Nephron (organoid): ENCODE measurements at regions not wholly inside any gene's neighbourhood (a gene's known extent, or its start where the extent isn't known, plus 50 kb on each side); places are given as distances from the start of the nearest gene placed in this dataset.

Experiments used
- H3K27ac Mint-ChIP-seq, 3 experiments: 2 replicates each; pipeline ENCODE4 v1.8.0; 2020; ENCODE audit warnings: mixed read lengths in 3 of 3, mild to moderate bottlenecking in 2 of 3, moderate library complexity in 1 of 3
- H3K27me3 Mint-ChIP-seq: 2 replicates; pipeline ENCODE4 v1.8.0; 2021; ENCODE audit warnings: low read depth, mild to moderate bottlenecking, moderate library complexity, mixed read lengths
- H3K36me3 Mint-ChIP-seq: 2 replicates; pipeline ENCODE4 v1.8.0; 2020; ENCODE audit warnings: low read depth, mixed read lengths
- H3K4me1 Mint-ChIP-seq: 2 replicates; pipeline ENCODE4 v1.8.0; 2020; ENCODE audit warnings: mixed read lengths
- H3K4me3 Mint-ChIP-seq, 3 experiments: 2 replicates each; pipeline ENCODE4 v1.8.0; 2020; ENCODE audit warnings: mild to moderate bottlenecking in 3 of 3, mixed read lengths in 3 of 3, moderate library complexity in 2 of 3
- H3K9me3 Mint-ChIP-seq: 2 replicates; pipeline ENCODE4 v1.8.0; 2020; ENCODE audit warnings: mixed read lengths
- TF ChIP-seq, protein P1 (sequence below), 3 experiments: fragments of 200-600 bp; sonication (generic); IDR thresholded peaks; one replicate each; pipeline ENCODE4 v1.5.0; 2021; ENCODE audit warnings: antibody characterized with exemption in 3 of 3; ENCODE audit not compliant: unreplicated experiment in 3 of 3

DNA sequence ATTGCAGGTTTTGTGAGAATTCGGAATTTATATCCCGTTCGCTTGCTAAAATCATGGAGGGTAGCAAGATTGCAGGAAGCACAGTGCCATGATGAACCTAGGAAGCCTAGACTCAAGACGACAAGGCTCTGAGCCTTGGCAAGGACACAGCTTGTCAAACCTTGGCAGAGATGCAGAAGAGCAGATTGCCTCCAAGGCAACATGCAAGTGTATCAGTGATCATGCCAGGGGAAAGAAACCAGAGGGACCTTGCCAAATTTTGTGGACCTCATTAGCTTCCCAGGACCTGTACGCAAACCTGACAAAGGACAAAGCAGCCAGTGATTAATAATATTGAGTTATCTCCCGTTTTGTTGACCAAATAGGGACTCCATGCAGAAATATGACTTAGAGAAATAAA, 159.7 kb downstream of the GOLIM4 start:
- TF ChIP-seq, protein P1, sequence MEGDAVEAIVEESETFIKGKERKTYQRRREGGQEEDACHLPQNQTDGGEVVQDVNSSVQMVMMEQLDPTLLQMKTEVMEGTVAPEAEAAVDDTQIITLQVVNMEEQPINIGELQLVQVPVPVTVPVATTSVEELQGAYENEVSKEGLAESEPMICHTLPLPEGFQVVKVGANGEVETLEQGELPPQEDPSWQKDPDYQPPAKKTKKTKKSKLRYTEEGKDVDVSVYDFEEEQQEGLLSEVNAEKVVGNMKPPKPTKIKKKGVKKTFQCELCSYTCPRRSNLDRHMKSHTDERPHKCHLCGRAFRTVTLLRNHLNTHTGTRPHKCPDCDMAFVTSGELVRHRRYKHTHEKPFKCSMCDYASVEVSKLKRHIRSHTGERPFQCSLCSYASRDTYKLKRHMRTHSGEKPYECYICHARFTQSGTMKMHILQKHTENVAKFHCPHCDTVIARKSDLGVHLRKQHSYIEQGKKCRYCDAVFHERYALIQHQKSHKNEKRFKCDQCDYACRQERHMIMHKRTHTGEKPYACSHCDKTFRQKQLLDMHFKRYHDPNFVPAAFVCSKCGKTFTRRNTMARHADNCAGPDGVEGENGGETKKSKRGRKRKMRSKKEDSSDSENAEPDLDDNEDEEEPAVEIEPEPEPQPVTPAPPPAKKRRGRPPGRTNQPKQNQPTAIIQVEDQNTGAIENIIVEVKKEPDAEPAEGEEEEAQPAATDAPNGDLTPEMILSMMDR (IDR thresholded peaks at IDR 0.05; ENCODE audit: unreplicated experiment in 3 of 3), result no peak
- H3K27ac Mint-ChIP-seq, result no peak overlapping the region
- H3K4me1 Mint-ChIP-seq, result no peaks in the 10 kb centered on the region
- H3K4me3 Mint-ChIP-seq, result no peak overlapping the region
- no peaks in the 10 kb centered on the region for H3K36me3 Mint-ChIP-seq
- H3K9me3 Mint-ChIP-seq, result peaks cover 6% of the 10 kb centered on the region
- no peaks in the 10 kb centered on the region for H3K27me3 Mint-ChIP-seq

GRCh38 chr3:167930453-167930852, 165.3 kb downstream of the GOLIM4 start:
- H3K4me3 Mint-ChIP-seq, result no peak overlapping the region
- no peaks in the 10 kb centered on the region for H3K27me3 Mint-ChIP-seq
- no peak overlapping the region for H3K27ac Mint-ChIP-seq
- H3K36me3 Mint-ChIP-seq, result no peaks in the 10 kb centered on the region
- no peaks in the 10 kb centered on the region for H3K4me1 Mint-ChIP-seq
- no peaks in the 10 kb centered on the region for H3K9me3 Mint-ChIP-seq
- TF ChIP-seq, protein P1 (IDR thresholded peaks at IDR 0.05; ENCODE audit: unreplicated experiment in 3 of 3), result no peak

- TF ChIP-seq, protein P1 (IDR thresholded peaks at IDR 0.05; ENCODE audit: unreplicated experiment in 3 of 3), result no peak
These were observed 165.8 kb downstream of the GOLIM4 start for GRCh38 chr3:167929968-167930367.

DNA sequence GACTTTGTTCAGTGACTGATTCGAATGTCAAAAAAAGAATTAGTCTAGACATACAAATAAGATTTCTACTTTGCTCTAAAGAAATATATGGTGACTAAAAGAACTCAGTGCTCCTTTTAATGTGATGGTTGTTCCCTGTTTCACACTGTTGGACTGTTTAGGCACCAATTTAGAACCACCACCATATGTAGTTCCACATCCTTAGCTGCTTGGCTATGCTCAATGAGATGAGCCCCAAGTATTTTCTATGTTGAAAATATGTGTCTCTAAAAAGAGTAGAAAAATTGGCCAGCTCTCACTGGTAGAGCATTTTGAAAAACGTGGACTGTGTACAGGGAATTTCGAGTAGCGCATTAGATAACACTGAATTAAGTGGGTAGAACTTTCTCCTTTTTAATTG, 167.3 kb downstream of the GOLIM4 start:
- Mint-ChIP-seq H3K9me3 (no peaks in the 10 kb centered on the region), H3K27ac (no peak overlapping the region), H3K4me3 (no peak overlapping the region), H3K27me3 (no peaks in the 10 kb centered on the region), H3K4me1 (no peaks in the 10 kb centered on the region), H3K36me3 (no peaks in the 10 kb centered on the region)
- TF ChIP-seq, protein P1 (IDR thresholded peaks at IDR 0.05; ENCODE audit: unreplicated experiment in 3 of 3), result no peak

More at GRCh38 chr3:167929968-167930367, 165.8 kb downstream of the GOLIM4 start:
- Mint-ChIP-seq H3K36me3 (no peaks in the 10 kb centered on the region), H3K27ac (no peak overlapping the region), H3K4me3 (no peak overlapping the region), H3K9me3 (no peaks in the 10 kb centered on the region), H3K4me1 (no peaks in the 10 kb centered on the region), H3K27me3 (no peaks in the 10 kb centered on the region)

GRCh38 chr3:167920747-167921146, 175.0 kb downstream of the GOLIM4 start:
- Mint-ChIP-seq H3K4me1 (peaks cover 28% of the 10 kb centered on the region), H3K36me3 (no peaks in the 10 kb centered on the region), H3K27me3 (no peaks in the 10 kb centered on the region), H3K9me3 (no peaks in the 10 kb centered on the region), H3K4me3 (no peak overlapping the region), H3K27ac (no peak overlapping the region)
- TF ChIP-seq, protein P1 (IDR thresholded peaks at IDR 0.05; ENCODE audit: unreplicated experiment in 3 of 3), result no peak

DNA sequence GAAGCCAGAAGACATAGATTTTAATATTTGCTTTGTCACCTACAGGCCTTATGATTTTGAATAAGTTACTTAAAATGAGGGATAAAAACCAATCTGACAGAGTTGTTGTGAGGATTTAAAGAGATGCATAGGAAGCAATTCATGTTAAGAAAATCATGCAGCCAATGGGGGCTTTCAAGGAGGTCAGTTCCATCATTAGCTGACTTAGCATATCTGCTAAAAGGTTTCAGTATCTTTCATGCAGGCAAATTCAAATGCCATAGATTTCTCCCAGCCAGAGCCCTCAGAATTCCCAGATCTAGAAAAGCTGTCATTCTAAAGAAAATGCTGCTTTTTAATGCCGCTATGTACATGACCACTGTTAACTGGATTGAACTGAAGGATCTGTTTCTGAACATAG, 176.1 kb downstream of the GOLIM4 start:
- no peaks in the 10 kb centered on the region for H3K36me3 Mint-ChIP-seq
- H3K27ac Mint-ChIP-seq, result peak overlapping the region in 1 of 3 experiments; percentile 64
- TF ChIP-seq, protein P1 (IDR thresholded peaks at IDR 0.05; ENCODE audit: unreplicated experiment in 3 of 3), result no peak
- H3K4me3 Mint-ChIP-seq, result no peak overlapping the region
- no peaks in the 10 kb centered on the region for H3K9me3 Mint-ChIP-seq
- no peaks in the 10 kb centered on the region for H3K27me3 Mint-ChIP-seq
- H3K4me1 Mint-ChIP-seq, result peaks cover 28% of the 10 kb centered on the region
